HG02981 (cell line): ENCODE measurements at regions not wholly inside any gene's neighbourhood (a gene's known extent, or its start where the extent isn't known, plus 50 kb on each side); places are given as distances from the start of the nearest gene placed in this dataset.

Experiments used
- ATAC-seq: cut with Tn5 transposase; IDR thresholded peaks from one replicate; pipeline ENCODE4 v1.9.1; 2021; ENCODE audit warnings: mild to moderate bottlenecking, moderate library complexity; ENCODE audit not compliant: unreplicated experiment

GRCh38 chr2:147520817-147521216 is 324.0 kb upstream of the ACVR2A start:
- ATAC-seq: no peak

GRCh38 chr2:147519178-147519577 is 325.7 kb upstream of the ACVR2A start:
- ATAC-seq: no peak

GRCh38 chr2:147515213-147515612 is 329.6 kb upstream of the ACVR2A start:
- no peak for ATAC-seq

- ATAC-seq: no peak
Measured at GRCh38 chr2:147512206-147512605, 332.6 kb upstream of the ACVR2A start.

- ATAC-seq: no peak
Measured at GRCh38 chr2:147511491-147511948, 333.3 kb upstream of the ACVR2A start.

- no peak for ATAC-seq
Measured at GRCh38 chr2:147509821-147510220, 335.0 kb upstream of the ACVR2A start.

GRCh38 chr2:147506889-147507288 is 337.9 kb upstream of the ACVR2A start:
- no peak for ATAC-seq

GRCh38 chr2:147502711-147503290 is 342.0 kb upstream of the ACVR2A start:
- no peak for ATAC-seq

GRCh38 chr2:147501968-147502367 is 342.9 kb upstream of the ACVR2A start:
- ATAC-seq: no peak

- ATAC-seq: no peak
Measured at GRCh38 chr2:147500819-147501395, 343.9 kb upstream of the ACVR2A start.

GRCh38 chr2:147500229-147500628 is 344.6 kb upstream of the ACVR2A start:
- ATAC-seq: peak; percentile 11

GRCh38 chr2:147499785-147500184 is 345.0 kb upstream of the ACVR2A start:
- ATAC-seq: peak; percentile 76

GRCh38 chr2:147495734-147496133 is 349.1 kb upstream of the ACVR2A start:
- ATAC-seq: no peak

GRCh38 chr2:147492471-147492870 is 352.4 kb upstream of the ACVR2A start:
- no peak for ATAC-seq

GRCh38 chr2:147491506-147491905 is 353.3 kb upstream of the ACVR2A start:
- ATAC-seq: no peak

- no peak for ATAC-seq
Measured at GRCh38 chr2:147490401-147491261, 354.2 kb upstream of the ACVR2A start.

- ATAC-seq: no peak
Measured at GRCh38 chr2:147488472-147488871, 356.4 kb upstream of the ACVR2A start.

- no peak for ATAC-seq
Measured at GRCh38 chr2:147487978-147488289, 356.9 kb upstream of the ACVR2A start.

GRCh38 chr2:147487286-147487977 is 357.4 kb upstream of the ACVR2A start:
- no peak for ATAC-seq

- no peak for ATAC-seq
Measured at GRCh38 chr2:147485210-147485851, 359.5 kb upstream of the ACVR2A start.

GRCh38 chr2:147483911-147484310 is 360.9 kb upstream of the ACVR2A start:
- ATAC-seq: no peak
